ENCODE measurements at regions not wholly inside any gene's neighbourhood (a gene's known extent, or its start where the extent isn't known, plus 50 kb on each side); places are given as distances from the start of the nearest gene placed in this dataset.

DNA sequence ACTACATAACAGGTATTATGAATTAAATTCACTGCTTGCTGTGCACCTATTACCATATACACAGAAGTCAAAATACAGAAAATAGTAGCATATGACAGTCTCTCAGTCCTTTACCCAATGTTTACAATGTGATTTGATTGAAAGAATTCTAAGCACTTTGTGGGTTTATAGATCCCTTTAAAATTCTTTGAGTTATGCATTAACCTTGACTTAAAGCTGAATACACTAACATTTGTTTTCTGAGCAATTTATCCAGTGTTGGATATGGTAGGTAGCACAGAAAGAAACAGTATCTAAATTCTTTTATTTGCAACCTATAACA, 230.8 kb upstream of the DDI1 start:
- Histone ChIP-seq H3K79me2 (ENCODE audit: low read depth) (no peaks in the 10 kb centered on the region), H3K9me3 (ENCODE audit: insufficient read depth, low read depth) (no peaks in the 10 kb centered on the region), H4K20me1 (ENCODE audit: insufficient read depth) (no peaks in the 10 kb centered on the region), H3K4me1 (replicated peaks; ENCODE audit: insufficient read depth) (no peaks in the 10 kb centered on the region), H3K4me2 (no peak overlapping the region), H3K4me3 (no peak overlapping the region), H3K27ac (no peak overlapping the region), H3K27me3 (ENCODE audit: insufficient read depth, low read depth) (no peaks in the 10 kb centered on the region), H3K36me3 (ENCODE audit: low read depth) (no peaks in the 10 kb centered on the region), H3F3A (ENCODE audit: insufficient read depth, low read depth) (no peaks in the 10 kb centered on the region), H2AFZ (no peak overlapping the region), H3K9me2 (ENCODE audit: insufficient read depth) (no peaks in the 10 kb centered on the region)
- DNase-seq: no peak
- TF ChIP-seq EZH2 (IDR thresholded peaks at IDR 0.05; ENCODE audit: low read depth): no peak
- TF ChIP-seq, protein P1, sequence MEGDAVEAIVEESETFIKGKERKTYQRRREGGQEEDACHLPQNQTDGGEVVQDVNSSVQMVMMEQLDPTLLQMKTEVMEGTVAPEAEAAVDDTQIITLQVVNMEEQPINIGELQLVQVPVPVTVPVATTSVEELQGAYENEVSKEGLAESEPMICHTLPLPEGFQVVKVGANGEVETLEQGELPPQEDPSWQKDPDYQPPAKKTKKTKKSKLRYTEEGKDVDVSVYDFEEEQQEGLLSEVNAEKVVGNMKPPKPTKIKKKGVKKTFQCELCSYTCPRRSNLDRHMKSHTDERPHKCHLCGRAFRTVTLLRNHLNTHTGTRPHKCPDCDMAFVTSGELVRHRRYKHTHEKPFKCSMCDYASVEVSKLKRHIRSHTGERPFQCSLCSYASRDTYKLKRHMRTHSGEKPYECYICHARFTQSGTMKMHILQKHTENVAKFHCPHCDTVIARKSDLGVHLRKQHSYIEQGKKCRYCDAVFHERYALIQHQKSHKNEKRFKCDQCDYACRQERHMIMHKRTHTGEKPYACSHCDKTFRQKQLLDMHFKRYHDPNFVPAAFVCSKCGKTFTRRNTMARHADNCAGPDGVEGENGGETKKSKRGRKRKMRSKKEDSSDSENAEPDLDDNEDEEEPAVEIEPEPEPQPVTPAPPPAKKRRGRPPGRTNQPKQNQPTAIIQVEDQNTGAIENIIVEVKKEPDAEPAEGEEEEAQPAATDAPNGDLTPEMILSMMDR (conservative IDR thresholded peaks at IDR 0.05): no peak
- POLR2A ChIA-PET (ENCODE audit: unreplicated experiment): no interaction called here
- no TSS peak for BruUV-seq (replicated peaks)
- intact Hi-C loops (cut with micrococcal nuclease; ENCODE audit: unreplicated experiment): no loop called here
- CTCF ChIA-PET: interaction anchor here (0.7 kb wide), 1 partner anchor 171 kb away, joined by 4 read pairs; no protein-coding TSS in a partner anchor

- H3K79me2 ChIP-seq (ENCODE audit: low read depth): no peaks in the 10 kb centered on the region
- no peak overlapping the region for H3K27ac ChIP-seq
- no peaks in the 10 kb centered on the region for H3K9me3 ChIP-seq (ENCODE audit: insufficient read depth, low read depth)
- H3K4me2 ChIP-seq: no peak overlapping the region
- CTCF ChIA-PET: interaction anchor here (0.7 kb wide), 1 partner anchor 171 kb away, joined by 4 read pairs; no protein-coding TSS in a partner anchor
- TF ChIP-seq, protein P1 (conservative IDR thresholded peaks at IDR 0.05): no peak
- TF ChIP-seq EZH2 (IDR thresholded peaks at IDR 0.05; ENCODE audit: low read depth): no peak
- no peak overlapping the region for H3K4me3 ChIP-seq
- no TSS peak for BruUV-seq (replicated peaks)
- no peaks in the 10 kb centered on the region for H4K20me1 ChIP-seq (ENCODE audit: insufficient read depth)
- no peak overlapping the region for H2AFZ ChIP-seq
- H3K9me2 ChIP-seq (ENCODE audit: insufficient read depth): no peaks in the 10 kb centered on the region
- H3F3A ChIP-seq (ENCODE audit: insufficient read depth, low read depth): no peaks in the 10 kb centered on the region
- DNase-seq: no peak
- H3K4me1 ChIP-seq (replicated peaks; ENCODE audit: insufficient read depth): no peaks in the 10 kb centered on the region
- H3K27me3 ChIP-seq (ENCODE audit: insufficient read depth, low read depth): no peaks in the 10 kb centered on the region
- H3K36me3 ChIP-seq (ENCODE audit: low read depth): no peaks in the 10 kb centered on the region
- intact Hi-C loops (cut with micrococcal nuclease; ENCODE audit: unreplicated experiment): no loop called here
- POLR2A ChIA-PET (ENCODE audit: unreplicated experiment): interaction anchor here (0.7 kb wide), 1 partner anchor 8 kb away, joined by 12 read pairs; no protein-coding TSS in a partner anchor
Measured at GRCh38 chr11:103806130-103806895, 230.1 kb upstream of the DDI1 start.

DNA sequence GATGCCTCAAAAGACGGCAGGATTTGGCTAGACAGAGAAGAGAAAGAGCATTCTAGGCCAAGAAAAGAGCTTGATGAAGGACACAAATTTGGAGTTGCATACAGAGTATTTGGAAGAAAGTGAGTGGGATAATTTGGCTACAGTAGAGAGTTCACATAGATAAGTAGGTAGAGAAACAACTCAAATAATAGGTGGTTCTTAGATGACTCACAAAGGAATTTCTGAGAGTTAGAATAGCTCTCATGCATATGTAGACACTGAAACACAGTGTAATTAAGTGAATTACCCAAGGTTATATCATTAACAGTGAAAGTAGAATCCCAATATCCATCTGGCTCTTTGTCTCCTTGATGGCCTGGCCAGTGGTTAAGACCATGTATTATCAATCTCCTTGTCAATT, 228.6 kb upstream of the DDI1 start:
- no peaks in the 10 kb centered on the region for H3F3A ChIP-seq (ENCODE audit: insufficient read depth, low read depth)
- H3K36me3 ChIP-seq (ENCODE audit: low read depth): no peaks in the 10 kb centered on the region
- H3K27ac ChIP-seq: no peak overlapping the region
- no peaks in the 10 kb centered on the region for H3K79me2 ChIP-seq (ENCODE audit: low read depth)
- H3K4me2 ChIP-seq: no peak overlapping the region
- H4K20me1 ChIP-seq (ENCODE audit: insufficient read depth): no peaks in the 10 kb centered on the region
- no peaks in the 10 kb centered on the region for H3K9me2 ChIP-seq (ENCODE audit: insufficient read depth)
- DNase-seq: no peak
- H3K9me3 ChIP-seq (ENCODE audit: insufficient read depth, low read depth): no peaks in the 10 kb centered on the region
- H3K4me3 ChIP-seq: no peak overlapping the region
- no peak for TF ChIP-seq EZH2 (IDR thresholded peaks at IDR 0.05; ENCODE audit: low read depth)
- TF ChIP-seq, protein P1 (conservative IDR thresholded peaks at IDR 0.05): no peak
- BruUV-seq (replicated peaks): no TSS peak
- intact Hi-C loops (cut with micrococcal nuclease; ENCODE audit: unreplicated experiment): no loop called here
- CTCF ChIA-PET: no interaction called here
- H3K27me3 ChIP-seq (ENCODE audit: insufficient read depth, low read depth): no peaks in the 10 kb centered on the region
- no peaks in the 10 kb centered on the region; the same call in 1 of the 2 replicates for H3K4me1 ChIP-seq (replicated peaks; ENCODE audit: insufficient read depth)
- POLR2A ChIA-PET (ENCODE audit: unreplicated experiment): no interaction called here
- no peak overlapping the region for H2AFZ ChIP-seq

Measured in PC-9 (cell line).